Muscle layer of colon (tissue), 2 donors: ENCODE measurements at regions not wholly inside any gene's neighbourhood (a gene's known extent, or its start where the extent isn't known, plus 50 kb on each side); places are given as distances from the start of the nearest gene placed in this dataset.
"Not testable (repeated sequence)": the region's sequence is repeated elsewhere in the genome, so short reads cannot be mapped to it uniquely, and the experiment has no call there.

Experiments
- H3K27ac ChIP-seq: one replicate; pipeline ENCODE4 v1.7.0; 2013; ENCODE audit warnings: low read depth, mild to moderate bottlenecking, low read length, moderate library complexity
- H3K27me3 ChIP-seq, 2 donors: one replicate each; pipeline ENCODE4 v1.7.0; 2013; ENCODE audit warnings: low read length in 2 of 2, mild to moderate bottlenecking in 2 of 2; ENCODE audit not compliant: insufficient read depth in 2 of 2, control insufficient read depth in 1 of 2
- H3K36me3 ChIP-seq: one replicate; pipeline ENCODE4 v1.7.0; 2013; ENCODE audit warnings: mild to moderate bottlenecking, low read length; ENCODE audit not compliant: insufficient read depth
- H3K4me1 ChIP-seq: one replicate; pipeline ENCODE4 v1.7.0; 2013; ENCODE audit warnings: mild to moderate bottlenecking, low read length; ENCODE audit not compliant: insufficient read depth
- H3K4me3 ChIP-seq, 2 donors: one replicate each; pipeline ENCODE4 v1.7.0; 2013; ENCODE audit warnings: low read length in 2 of 2, low read depth in 1 of 2, mild to moderate bottlenecking in 1 of 2, moderate library complexity in 1 of 2
- H3K9ac ChIP-seq: one replicate; pipeline ENCODE4 v1.7.0; 2013; ENCODE audit warnings: low read length
- H3K9me3 ChIP-seq: one replicate; pipeline ENCODE4 v1.7.0; 2013; ENCODE audit warnings: mild to moderate bottlenecking, low read length
- donor health status: abdominal sarcoma.
- donor health status: Adenocarcinoma of cecum.

- Histone ChIP-seq H3K9me3 (no peaks in the 10 kb centered on the region), H3K9ac (no peak overlapping the region), H3K27ac (no peak overlapping the region), H3K4me1 (no peaks in the 10 kb centered on the region), H3K27me3 (no peaks in the 10 kb centered on the region), H3K36me3 (no peaks in the 10 kb centered on the region), H3K4me3 (no peak overlapping the region)
Observed at GRCh38 chr6:137625100-137625661, 131.0 kb upstream of the OLIG3 start.

GRCh38 chr6:137625808-137626207, 131.6 kb upstream of the OLIG3 start:
- no peak overlapping the region for H3K27ac ChIP-seq
- H3K9me3 ChIP-seq = no peaks in the 10 kb centered on the region
- no peaks in the 10 kb centered on the region for H3K27me3 ChIP-seq
- H3K9ac ChIP-seq = no peak overlapping the region
- H3K4me3 ChIP-seq = no peak overlapping the region
- H3K36me3 ChIP-seq = no peaks in the 10 kb centered on the region
- no peaks in the 10 kb centered on the region for H3K4me1 ChIP-seq

GRCh38 chr6:137630666-137631065, 136.5 kb upstream of the OLIG3 start:
- Histone ChIP-seq H3K27me3 (no peaks in the 10 kb centered on the region), H3K9ac (no peak overlapping the region), H3K4me3 (no peak overlapping the region), H3K9me3 (no peaks in the 10 kb centered on the region), H3K4me1 (no peaks in the 10 kb centered on the region), H3K36me3 (no peaks in the 10 kb centered on the region), H3K27ac (no peak overlapping the region)

GRCh38 chr6:137631323-137631722, 137.1 kb upstream of the OLIG3 start:
- no peaks in the 10 kb centered on the region for H3K36me3 ChIP-seq
- H3K27me3 ChIP-seq = no peaks in the 10 kb centered on the region
- no peak overlapping the region for H3K4me3 ChIP-seq
- H3K9me3 ChIP-seq = no peaks in the 10 kb centered on the region
- H3K9ac ChIP-seq = no peak overlapping the region
- H3K4me1 ChIP-seq = no peaks in the 10 kb centered on the region
- H3K27ac ChIP-seq = no peak overlapping the region

- not testable (repeated sequence) for H3K4me1 ChIP-seq, H3K9ac ChIP-seq, H3K27me3 ChIP-seq, H3K36me3 ChIP-seq, H3K4me3 ChIP-seq, H3K9me3 ChIP-seq, H3K27ac ChIP-seq
Observed at GRCh38 chr6:137634177-137634576, 140.0 kb upstream of the OLIG3 start.

- no peaks in the 10 kb centered on the region for H3K36me3 ChIP-seq
- no peak overlapping the region for H3K4me3 ChIP-seq
- no peak overlapping the region for H3K27ac ChIP-seq
- no peaks in the 10 kb centered on the region for H3K9me3 ChIP-seq
- no peaks in the 10 kb centered on the region for H3K4me1 ChIP-seq
- no peaks in the 10 kb centered on the region for H3K27me3 ChIP-seq
- H3K9ac ChIP-seq = no peak overlapping the region
Observed at GRCh38 chr6:137637121-137637520, 142.9 kb upstream of the OLIG3 start.

GRCh38 chr6:137638926-137639706, 144.9 kb upstream of the OLIG3 start:
- Histone ChIP-seq H3K9me3 (no peaks in the 10 kb centered on the region), H3K9ac (no peak overlapping the region), H3K36me3 (no peaks in the 10 kb centered on the region), H3K27me3 (no peaks in the 10 kb centered on the region), H3K27ac (no peak overlapping the region), H3K4me1 (no peaks in the 10 kb centered on the region), H3K4me3 (no peak overlapping the region)

GRCh38 chr6:137640086-137640485, 145.9 kb upstream of the OLIG3 start:
- no peak overlapping the region for H3K9ac ChIP-seq
- no peak overlapping the region for H3K4me3 ChIP-seq

GRCh38 chr6:137641474-137642077, 147.4 kb upstream of the OLIG3 start:
- Histone ChIP-seq H3K27me3 (no peaks in the 10 kb centered on the region), H3K9me3 (no peaks in the 10 kb centered on the region), H3K27ac (no peak overlapping the region), H3K4me1 (no peaks in the 10 kb centered on the region), H3K36me3 (no peaks in the 10 kb centered on the region), H3K9ac (no peak overlapping the region), H3K4me3 (no peak overlapping the region)

More at GRCh38 chr6:137640086-137640485, 145.9 kb upstream of the OLIG3 start:
- Histone ChIP-seq H3K27me3 (no peaks in the 10 kb centered on the region), H3K4me1 (no peaks in the 10 kb centered on the region), H3K36me3 (no peaks in the 10 kb centered on the region), H3K9me3 (no peaks in the 10 kb centered on the region), H3K27ac (no peak overlapping the region)

- not testable (repeated sequence) for H3K9ac ChIP-seq, H3K36me3 ChIP-seq, H3K27ac ChIP-seq, H3K4me1 ChIP-seq, H3K9me3 ChIP-seq, H3K27me3 ChIP-seq, H3K4me3 ChIP-seq
Observed at GRCh38 chr6:137643210-137643609, 149.0 kb upstream of the OLIG3 start.

GRCh38 chr6:137643644-137644043, 149.4 kb upstream of the OLIG3 start:
- not testable (repeated sequence) for H3K9ac ChIP-seq, H3K27ac ChIP-seq, H3K27me3 ChIP-seq, H3K36me3 ChIP-seq, H3K4me1 ChIP-seq, H3K4me3 ChIP-seq, H3K9me3 ChIP-seq

GRCh38 chr6:137645850-137646249, 151.7 kb upstream of the OLIG3 start:
- no peak overlapping the region for H3K4me3 ChIP-seq
- no peak overlapping the region for H3K27ac ChIP-seq
- H3K27me3 ChIP-seq = no peaks in the 10 kb centered on the region
- H3K4me1 ChIP-seq = no peaks in the 10 kb centered on the region
- no peak overlapping the region for H3K9ac ChIP-seq
- no peaks in the 10 kb centered on the region for H3K36me3 ChIP-seq
- H3K9me3 ChIP-seq = no peaks in the 10 kb centered on the region
